ENCODE measurements at regions not wholly inside any gene's neighbourhood (a gene's known extent, or its start where the extent isn't known, plus 50 kb on each side); places are given as distances from the start of the nearest gene placed in this dataset.

DNA sequence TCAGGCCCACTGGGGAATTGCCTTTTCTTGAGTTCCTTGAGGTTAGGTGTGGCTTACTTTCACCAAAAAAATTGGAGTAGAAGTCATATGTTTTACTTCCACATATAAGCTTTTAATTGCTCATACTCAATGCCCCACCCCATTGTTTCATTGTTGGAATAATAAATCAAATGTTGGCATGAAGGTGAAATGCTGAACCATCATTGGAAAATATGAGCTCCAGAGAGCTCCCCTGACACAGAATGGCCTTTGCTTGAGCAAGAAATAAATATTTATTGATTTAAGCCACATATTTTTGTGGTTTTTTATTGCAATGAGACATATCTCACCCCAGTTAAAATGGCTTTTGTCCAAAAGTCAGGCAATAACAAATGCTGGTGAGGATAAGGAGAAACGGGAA is 167.3 kb upstream of the SRD5A2 start:
- H3K9me3 ChIP-seq, result peaks cover 0 to 28% (median 2%) of the 10 kb centered on the region in 4 donors
- 82 to 83% methylated on average over 1 of the region's 1 CpG for WGBS, 2 donors
- DNase-seq (ENCODE audit: low spot score in 2 of 2), result no peak
- TF ChIP-seq, protein P1, sequence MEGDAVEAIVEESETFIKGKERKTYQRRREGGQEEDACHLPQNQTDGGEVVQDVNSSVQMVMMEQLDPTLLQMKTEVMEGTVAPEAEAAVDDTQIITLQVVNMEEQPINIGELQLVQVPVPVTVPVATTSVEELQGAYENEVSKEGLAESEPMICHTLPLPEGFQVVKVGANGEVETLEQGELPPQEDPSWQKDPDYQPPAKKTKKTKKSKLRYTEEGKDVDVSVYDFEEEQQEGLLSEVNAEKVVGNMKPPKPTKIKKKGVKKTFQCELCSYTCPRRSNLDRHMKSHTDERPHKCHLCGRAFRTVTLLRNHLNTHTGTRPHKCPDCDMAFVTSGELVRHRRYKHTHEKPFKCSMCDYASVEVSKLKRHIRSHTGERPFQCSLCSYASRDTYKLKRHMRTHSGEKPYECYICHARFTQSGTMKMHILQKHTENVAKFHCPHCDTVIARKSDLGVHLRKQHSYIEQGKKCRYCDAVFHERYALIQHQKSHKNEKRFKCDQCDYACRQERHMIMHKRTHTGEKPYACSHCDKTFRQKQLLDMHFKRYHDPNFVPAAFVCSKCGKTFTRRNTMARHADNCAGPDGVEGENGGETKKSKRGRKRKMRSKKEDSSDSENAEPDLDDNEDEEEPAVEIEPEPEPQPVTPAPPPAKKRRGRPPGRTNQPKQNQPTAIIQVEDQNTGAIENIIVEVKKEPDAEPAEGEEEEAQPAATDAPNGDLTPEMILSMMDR (IDR thresholded peaks at IDR 0.05), result no peak
- TF ChIP-seq POLR2A (IDR thresholded peaks at IDR 0.05), result no peak
- H3K27me3 ChIP-seq, result no peaks in the 10 kb centered on the region
- H3K36me3 ChIP-seq, result no peaks in the 10 kb centered on the region
- H3K4me3 ChIP-seq, result no peak overlapping the region
- no peaks in the 10 kb centered on the region for H3K4me1 ChIP-seq
- H3K27ac ChIP-seq, result no peak overlapping the region

DNA sequence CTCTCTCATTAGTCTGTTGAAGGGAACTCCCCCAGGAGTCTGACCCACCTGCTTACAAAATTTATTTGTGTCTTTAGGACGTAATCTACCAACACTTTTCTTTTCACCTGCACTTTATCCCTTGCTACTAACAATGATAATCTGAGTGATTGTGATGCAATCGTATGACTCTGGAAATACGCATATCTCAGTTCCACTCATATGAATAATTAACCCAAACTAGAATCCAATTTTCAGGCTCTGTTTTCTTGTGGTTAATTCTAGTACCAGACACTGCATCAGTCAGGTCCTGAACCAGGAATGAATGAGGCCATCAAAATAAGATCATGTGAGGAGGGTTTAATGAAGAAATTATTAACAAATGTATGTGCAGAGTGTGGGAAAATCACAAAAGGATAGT is 158.4 kb upstream of the SRD5A2 start:
- DNase-seq (ENCODE audit: low spot score in 2 of 2), result no peak

DNA sequence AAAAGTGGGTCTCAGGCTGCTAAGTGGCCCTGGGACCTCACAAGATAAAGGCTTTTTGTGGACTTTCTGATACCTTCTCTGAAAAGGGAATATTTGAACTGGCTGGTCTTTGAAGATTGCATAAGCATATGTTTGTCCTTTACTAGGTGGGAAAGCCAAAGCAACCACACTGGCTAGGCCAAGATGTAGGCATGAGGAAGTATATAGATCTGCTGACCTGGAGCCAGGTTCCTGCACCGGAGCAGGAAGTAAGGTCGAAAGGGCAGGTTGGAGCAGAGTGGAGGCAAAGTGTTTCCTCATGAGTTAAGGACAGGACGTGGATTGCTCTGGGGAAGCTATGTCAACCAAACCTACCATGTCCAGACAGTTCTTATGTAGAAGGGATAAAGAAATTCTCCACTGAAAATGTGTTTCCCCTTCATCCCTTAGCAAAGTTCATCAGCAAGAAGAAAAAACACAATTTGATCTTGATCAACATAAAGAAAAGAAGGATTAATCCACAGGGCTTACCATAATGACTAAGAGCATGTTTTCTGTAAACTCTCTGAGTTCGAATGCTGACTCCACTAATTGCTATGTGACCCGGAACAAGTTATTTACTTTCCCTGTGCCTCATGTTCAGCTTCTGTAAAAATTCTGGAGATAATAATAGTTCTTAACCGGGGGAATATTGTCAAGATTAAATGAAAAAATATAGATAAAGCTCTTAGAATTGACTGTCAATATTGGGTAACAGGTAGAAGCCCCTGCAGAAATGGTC is 156.1 kb upstream of the SRD5A2 start:
- TF ChIP-seq POLR2A (IDR thresholded peaks at IDR 0.05) (no peak), EP300 (IDR thresholded peaks at IDR 0.05) (no peak)
- TF ChIP-seq, protein P1 (IDR thresholded peaks at IDR 0.05), result no peak
- DNase-seq (ENCODE audit: low spot score in 2 of 2), result no peak
- no peaks in the 10 kb centered on the region for H3K27me3 ChIP-seq
- H3K4me3 ChIP-seq, result no peak overlapping the region
- no peaks in the 10 kb centered on the region for H3K36me3 ChIP-seq
- H3K9me3 ChIP-seq, result no peaks in the 10 kb centered on the region
- H3K27ac ChIP-seq, result no peak overlapping the region
- H3K4me1 ChIP-seq, result no peaks in the 10 kb centered on the region
- WGBS, 2 donors, result 72% methylated on average over 6 of the region's 6 CpGs

More for the DNA sequence above, 158.4 kb upstream of the SRD5A2 start:
- no peak for TF ChIP-seq EP300 (IDR thresholded peaks at IDR 0.05)
- TF ChIP-seq, protein P1 (IDR thresholded peaks at IDR 0.05), result no peak
- no peak for TF ChIP-seq POLR2A (IDR thresholded peaks at IDR 0.05)
- 91 to 92% methylated on average over 3 of the region's 3 CpGs for WGBS, 2 donors
- H3K27me3 ChIP-seq, result no peaks in the 10 kb centered on the region
- no peaks in the 10 kb centered on the region for H3K4me1 ChIP-seq
- H3K4me3 ChIP-seq, result no peak overlapping the region
- no peaks in the 10 kb centered on the region for H3K36me3 ChIP-seq
- no peaks in the 10 kb centered on the region for H3K9me3 ChIP-seq
- H3K27ac ChIP-seq, result no peak overlapping the region

DNA sequence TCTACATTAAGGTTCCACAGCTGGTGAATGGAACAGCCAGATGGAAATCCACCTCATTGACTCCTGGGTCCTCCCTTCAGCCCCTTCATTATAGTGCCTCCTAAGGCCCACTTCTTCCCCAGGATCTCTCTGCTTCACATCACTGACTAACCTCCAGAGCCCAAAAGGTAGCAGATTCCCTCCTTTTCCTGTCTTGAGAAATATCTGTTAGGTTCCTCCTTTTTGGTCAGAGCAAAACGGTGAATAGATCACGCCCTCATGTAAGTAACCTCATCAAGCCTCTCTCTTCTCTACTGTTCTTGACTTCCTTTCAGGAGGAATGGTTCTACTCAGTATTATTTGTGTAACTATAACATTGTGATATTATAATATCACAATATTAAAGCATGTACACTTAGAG is 155.0 kb upstream of the SRD5A2 start:
- no peak for TF ChIP-seq POLR2A (IDR thresholded peaks at IDR 0.05)
- TF ChIP-seq, protein P1 (IDR thresholded peaks at IDR 0.05), result no peak
- no peak for TF ChIP-seq EP300 (IDR thresholded peaks at IDR 0.05)
- 77 to 79% methylated on average over 2 of the region's 2 CpGs for WGBS, 2 donors
- H3K4me1 ChIP-seq, result no peaks in the 10 kb centered on the region
- H3K4me3 ChIP-seq, result no peak overlapping the region
- H3K27ac ChIP-seq, result no peak overlapping the region
- no peaks in the 10 kb centered on the region for H3K27me3 ChIP-seq
- no peak for DNase-seq (ENCODE audit: low spot score in 2 of 2)
- no peaks in the 10 kb centered on the region for H3K36me3 ChIP-seq
- no peaks in the 10 kb centered on the region for H3K9me3 ChIP-seq

DNA sequence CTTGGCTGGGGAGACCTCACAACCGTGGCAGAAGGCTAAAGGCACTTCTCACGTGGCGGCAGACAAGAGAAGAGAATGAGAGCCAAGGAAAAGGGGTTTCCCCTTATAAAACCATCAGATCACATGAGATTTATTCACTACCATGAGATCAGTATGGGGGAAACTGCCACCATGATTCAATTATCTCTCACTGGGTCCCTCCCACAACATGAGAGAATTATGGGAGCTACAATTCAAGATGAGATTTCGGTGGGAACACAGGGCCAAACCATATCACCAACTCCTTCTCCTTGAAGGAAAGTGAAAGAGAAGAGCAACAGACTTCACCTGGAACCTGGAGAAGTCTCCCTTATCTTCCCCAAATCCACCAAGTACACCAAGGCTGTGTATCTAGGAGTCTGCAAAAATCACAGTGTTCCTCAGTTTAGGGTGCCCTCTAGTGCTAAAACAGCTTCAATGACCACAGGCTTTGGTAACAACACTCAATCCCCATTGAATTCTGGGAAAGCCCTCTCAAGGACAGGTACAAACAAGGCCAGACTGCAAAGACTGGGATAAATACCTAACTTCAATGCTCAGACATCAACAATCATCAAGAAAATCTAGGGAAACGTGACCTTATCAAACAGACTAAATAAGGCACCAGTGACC is 148.8 kb upstream of the SRD5A2 start:
- TF ChIP-seq, protein P1 (IDR thresholded peaks at IDR 0.05), result peak in 1 of 5 experiments; percentile 4
- TF ChIP-seq POLR2A (IDR thresholded peaks at IDR 0.05), result no peak
- Histone ChIP-seq H3K4me3 (no peak overlapping the region), H3K9me3 (peaks cover 0 to 12% (median 1%) of the 10 kb centered on the region in 4 donors), H3K36me3 (no peaks in the 10 kb centered on the region), H3K27me3 (no peaks in the 10 kb centered on the region), H3K4me1 (no peaks in the 10 kb centered on the region), H3K27ac (no peak overlapping the region)
- no peak for DNase-seq (ENCODE audit: low spot score in 2 of 2)
- 70 to 72% methylated on average over 5 of the region's 5 CpGs for WGBS, 2 donors
